Subcutaneous abdominal adipose tissue (tissue), 5 donors: ENCODE measurements at regions not wholly inside any gene's neighbourhood (a gene's known extent, or its start where the extent isn't known, plus 50 kb on each side); places are given as distances from the start of the nearest gene placed in this dataset.

Source experiments
- H3K27ac ChIP-seq: one replicate; pipeline ENCODE4 v1.7.0; 2013; ENCODE audit warnings: low read depth, mild to moderate bottlenecking, inconsistent platforms, low read length, moderate library complexity
- H3K27me3 ChIP-seq, 5 donors: one replicate each; pipeline ENCODE4 v1.7.0; 2013; ENCODE audit warnings: low read length in 5 of 5, inconsistent platforms in 1 of 5; ENCODE audit not compliant: control insufficient read depth in 5 of 5, insufficient read depth in 4 of 5
- H3K36me3 ChIP-seq, 5 donors: one replicate each; pipeline ENCODE4 v1.7.0; 2013; ENCODE audit warnings: low read length in 5 of 5; ENCODE audit not compliant: control insufficient read depth in 5 of 5, insufficient read depth in 5 of 5
- H3K4me1 ChIP-seq, 5 donors: one replicate each; pipeline ENCODE4 v1.7.0; 2013; ENCODE audit warnings: low read length in 5 of 5, mild to moderate bottlenecking in 3 of 5, moderate library complexity in 1 of 5; ENCODE audit not compliant: control insufficient read depth in 5 of 5, insufficient read depth in 5 of 5
- H3K4me3 ChIP-seq, 5 donors: one replicate each; pipeline ENCODE4 v1.7.0; 2013; ENCODE audit warnings: low read length in 5 of 5, low read depth in 1 of 5
- H3K9ac ChIP-seq, 5 donors: one replicate each; pipeline ENCODE4 v1.7.0; 2013; ENCODE audit warnings: low read length in 5 of 5, mild to moderate bottlenecking in 4 of 5, moderate library complexity in 3 of 5
- H3K9me3 ChIP-seq, 5 donors: one replicate each; pipeline ENCODE4 v1.7.0; 2013; ENCODE audit warnings: low read length in 5 of 5; ENCODE audit not compliant: control insufficient read depth in 5 of 5
- donor health status: healthy.
- donor health status: healthy.
- donor health status: healthy.
- donor health status: healthy.
- donor health status: healthy.

DNA sequence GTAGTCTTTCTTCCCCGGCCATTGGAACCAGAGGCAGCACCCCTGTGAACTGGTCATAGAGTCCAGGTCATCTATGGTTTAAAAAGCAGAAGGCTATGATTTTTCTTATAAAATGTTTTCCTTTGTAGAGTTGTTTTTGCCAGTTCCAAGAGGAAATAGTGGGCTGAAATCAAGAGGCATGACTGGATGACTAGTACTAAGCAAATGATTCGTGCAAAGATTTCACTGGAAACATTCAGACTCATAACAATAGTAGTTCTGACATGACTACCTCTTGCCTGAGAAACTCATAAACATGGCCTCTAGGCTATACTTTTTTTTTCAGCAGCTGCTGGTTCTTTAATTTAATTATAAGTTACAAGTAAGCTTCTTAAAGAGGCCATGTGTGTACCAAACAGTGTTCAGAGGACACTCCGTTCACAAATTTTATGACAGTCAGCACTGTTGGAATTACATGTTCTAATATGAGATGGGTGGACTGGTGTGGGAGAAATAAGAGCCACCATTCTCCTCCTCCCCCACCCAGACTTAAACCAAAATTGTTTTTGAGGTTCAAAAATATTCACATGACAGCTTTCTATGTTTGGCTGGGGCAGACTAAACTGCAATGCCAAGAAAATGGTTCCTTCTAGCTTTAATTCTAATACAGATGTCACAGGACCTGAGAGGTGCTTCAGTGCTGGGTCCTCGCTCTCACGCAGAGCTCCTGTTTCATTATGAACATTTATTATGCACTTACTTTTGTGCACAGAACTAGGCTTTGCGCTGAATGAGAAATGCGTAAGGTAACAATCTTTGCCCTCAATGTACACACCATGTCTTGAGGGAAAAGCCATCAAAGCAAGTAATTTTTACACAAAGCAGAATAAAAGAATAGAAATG is 147.5 kb downstream of the ZC3H11B start:
- Histone ChIP-seq H3K27me3 (no peaks in the 10 kb centered on the region), H3K4me3 (no peak overlapping the region), H3K9ac (no peak overlapping the region), H3K4me1 (peaks cover 7 to 47% (median 33%) of the 10 kb centered on the region in 5 donors), H3K36me3 (no peaks in the 10 kb centered on the region), H3K27ac (no peak overlapping the region), H3K9me3 (no peaks in the 10 kb centered on the region)

GRCh38 chr1:219463636-219464035 is 149.3 kb downstream of the ZC3H11B start:
- Histone ChIP-seq H3K4me1 (peaks cover 7 to 65% (median 49%) of the 10 kb centered on the region in 5 donors), H3K9ac (no peak overlapping the region), H3K9me3 (no peaks in the 10 kb centered on the region), H3K4me3 (no peak overlapping the region), H3K36me3 (no peaks in the 10 kb centered on the region), H3K27ac (peak overlapping the region; percentile 73), H3K27me3 (no peaks in the 10 kb centered on the region)

DNA sequence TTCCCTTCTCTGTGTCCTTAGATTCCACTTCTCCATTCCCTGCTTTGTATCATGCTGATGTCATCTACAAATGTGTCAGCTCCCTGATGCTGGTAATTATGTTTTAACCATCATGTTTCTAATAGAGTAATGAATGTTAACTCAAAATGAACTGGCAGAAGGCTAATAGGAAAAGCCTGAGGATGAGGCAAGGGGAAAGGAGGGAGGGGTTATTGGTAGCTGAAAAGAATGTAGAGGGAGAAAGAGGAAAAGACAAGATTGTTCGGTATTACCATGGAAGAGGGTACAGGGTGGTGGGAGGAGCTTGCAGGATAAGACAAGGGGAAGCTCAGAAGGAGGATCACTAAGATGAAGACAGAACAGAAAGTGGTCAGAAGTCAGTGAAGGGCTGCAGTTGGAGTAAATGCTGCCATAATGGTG is 150.9 kb downstream of the ZC3H11B start:
- Histone ChIP-seq H3K9me3 (no peaks in the 10 kb centered on the region), H3K27me3 (no peaks in the 10 kb centered on the region), H3K4me1 (peaks cover 7 to 63% (median 45%) of the 10 kb centered on the region in 5 donors), H3K9ac (no peak overlapping the region), H3K36me3 (no peaks in the 10 kb centered on the region), H3K4me3 (no peak overlapping the region), H3K27ac (peak overlapping the region; percentile 67)

DNA sequence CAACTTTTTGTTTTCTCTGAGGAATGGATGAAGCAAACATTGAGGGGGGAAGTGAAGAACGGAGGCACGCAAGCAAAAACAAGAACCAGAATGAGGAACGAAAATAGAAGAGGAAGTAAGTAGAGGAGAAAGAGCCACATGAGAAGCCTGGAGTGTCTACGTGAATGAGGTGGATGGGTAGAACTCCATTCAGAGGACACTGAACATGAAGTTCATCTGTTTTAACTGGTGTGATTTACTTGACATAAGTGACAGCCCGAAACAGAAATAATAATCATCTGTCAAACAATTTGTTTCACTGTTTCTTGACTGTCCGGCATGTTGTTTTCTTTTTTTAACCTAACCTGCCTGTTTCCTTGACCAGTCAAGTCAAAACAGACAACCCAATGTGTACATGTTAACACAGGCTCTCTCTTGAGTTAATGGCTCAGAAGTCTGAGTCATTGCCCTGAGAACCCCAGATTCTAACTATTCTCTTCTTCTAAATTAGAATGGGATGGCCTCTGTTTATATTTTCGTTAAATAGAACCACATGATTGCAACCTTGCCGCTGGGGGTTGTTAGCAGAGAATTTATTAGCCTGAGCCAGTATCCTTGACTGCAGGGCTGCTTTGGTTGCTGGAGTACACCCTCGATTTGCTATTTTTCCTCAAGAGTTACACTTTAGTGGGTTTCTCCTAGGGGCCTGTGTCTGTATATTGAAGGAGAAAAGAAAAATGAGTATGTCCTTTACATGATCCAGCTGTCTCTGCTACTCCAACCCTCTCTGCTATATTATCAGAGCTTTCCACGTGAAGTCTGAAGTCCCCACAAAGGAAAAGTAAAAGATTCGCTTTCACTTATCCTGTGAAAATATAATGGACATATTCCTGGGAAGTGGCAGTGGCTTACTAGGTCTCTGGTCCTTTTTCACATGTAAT is 151.7 kb downstream of the ZC3H11B start:
- H3K27ac ChIP-seq: peak overlapping the region; percentile 67

DNA sequence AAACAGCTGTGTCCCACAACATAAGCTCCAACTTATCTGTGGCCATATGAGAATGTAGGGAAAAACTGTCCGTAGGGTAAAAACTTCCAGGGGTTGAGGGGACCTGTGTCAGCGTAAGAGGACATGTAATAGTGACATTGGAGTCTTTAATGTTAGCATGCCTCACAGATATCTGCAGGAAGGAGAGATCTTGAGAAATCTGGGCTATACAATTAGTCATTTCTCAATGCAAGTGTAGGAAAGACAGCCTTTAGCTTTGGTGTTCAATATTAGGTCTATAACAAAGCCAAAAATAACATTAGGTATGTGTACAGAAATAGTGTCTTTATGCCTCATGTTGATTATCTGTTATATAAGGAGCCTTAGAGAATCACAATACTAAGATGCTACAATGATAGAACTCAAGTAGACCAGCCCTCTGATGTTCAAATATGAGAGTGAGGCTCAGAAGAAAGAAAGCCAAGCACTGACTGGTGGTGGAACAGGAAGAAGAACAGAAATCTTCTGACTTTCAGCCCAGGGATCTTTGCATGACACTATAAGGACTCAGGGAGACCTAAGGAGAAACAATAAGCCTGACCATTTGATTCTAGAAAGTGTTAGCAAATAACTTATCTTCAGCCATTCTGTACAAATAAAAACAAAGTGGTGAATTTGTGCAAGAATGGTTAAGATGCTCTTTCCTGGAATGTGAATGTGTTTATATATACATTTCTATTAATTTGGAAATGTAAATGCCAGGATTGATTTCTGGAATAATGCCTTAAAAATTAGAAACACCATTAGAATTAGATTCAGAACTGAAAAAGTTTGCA is 152.6 kb downstream of the ZC3H11B start:
- no peaks in the 10 kb centered on the region for H3K36me3 ChIP-seq
- peaks cover 7 to 61% (median 45%) of the 10 kb centered on the region in 5 donors for H3K4me1 ChIP-seq
- no peak overlapping the region for H3K4me3 ChIP-seq
- no peaks in the 10 kb centered on the region for H3K9me3 ChIP-seq
- H3K27ac ChIP-seq: peak overlapping the region; percentile 67
- H3K9ac ChIP-seq: no peak overlapping the region
- H3K27me3 ChIP-seq: no peaks in the 10 kb centered on the region

More for the DNA sequence above, 151.7 kb downstream of the ZC3H11B start:
- Histone ChIP-seq H3K9ac (no peak overlapping the region), H3K9me3 (no peaks in the 10 kb centered on the region), H3K27me3 (no peaks in the 10 kb centered on the region), H3K36me3 (no peaks in the 10 kb centered on the region), H3K4me3 (no peak overlapping the region), H3K4me1 (peaks cover 7 to 61% (median 45%) of the 10 kb centered on the region in 5 donors)

DNA sequence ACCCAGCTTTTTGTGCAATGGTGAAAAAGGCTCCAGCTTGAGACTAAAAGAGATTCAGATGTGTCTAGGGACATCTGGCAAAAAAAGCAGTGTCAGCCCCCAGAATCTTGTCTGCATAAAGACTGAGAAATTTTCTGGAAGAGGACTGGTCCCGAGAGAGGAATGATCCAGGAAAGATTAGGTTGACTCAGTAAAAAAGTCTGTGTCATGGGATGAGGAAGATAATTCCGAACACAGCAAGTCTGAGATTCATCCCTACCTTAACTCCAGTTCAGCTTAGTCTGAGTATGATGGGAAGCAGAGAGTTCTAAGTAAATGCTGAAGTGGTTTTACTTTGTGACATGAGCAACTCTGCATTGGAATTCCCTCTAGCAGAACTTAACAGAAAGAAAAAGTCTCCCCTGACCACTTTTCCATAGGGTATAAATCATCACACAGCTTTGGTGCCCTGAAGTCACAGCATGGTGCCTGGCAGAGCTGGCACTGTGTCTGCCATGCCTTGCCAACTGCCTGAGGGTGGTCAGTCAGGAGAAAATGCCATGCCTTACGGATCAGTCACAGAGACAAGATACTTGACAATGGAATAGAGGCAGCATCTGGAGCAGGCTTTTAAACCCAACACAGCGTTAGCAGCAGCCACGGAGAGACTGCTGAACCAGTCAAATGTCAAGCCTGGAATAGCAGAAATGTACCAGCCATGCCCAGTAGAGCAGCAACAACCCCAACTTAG is 153.4 kb downstream of the ZC3H11B start:
- Histone ChIP-seq H3K4me3 (peak overlapping the region in 2 of 5 donors; percentile 10 to 44), H3K9me3 (no peaks in the 10 kb centered on the region), H3K4me1 (peaks cover 7 to 61% (median 45%) of the 10 kb centered on the region in 5 donors), H3K27me3 (no peaks in the 10 kb centered on the region), H3K9ac (no peak overlapping the region), H3K36me3 (no peaks in the 10 kb centered on the region), H3K27ac (peak overlapping the region; percentile 35)

DNA sequence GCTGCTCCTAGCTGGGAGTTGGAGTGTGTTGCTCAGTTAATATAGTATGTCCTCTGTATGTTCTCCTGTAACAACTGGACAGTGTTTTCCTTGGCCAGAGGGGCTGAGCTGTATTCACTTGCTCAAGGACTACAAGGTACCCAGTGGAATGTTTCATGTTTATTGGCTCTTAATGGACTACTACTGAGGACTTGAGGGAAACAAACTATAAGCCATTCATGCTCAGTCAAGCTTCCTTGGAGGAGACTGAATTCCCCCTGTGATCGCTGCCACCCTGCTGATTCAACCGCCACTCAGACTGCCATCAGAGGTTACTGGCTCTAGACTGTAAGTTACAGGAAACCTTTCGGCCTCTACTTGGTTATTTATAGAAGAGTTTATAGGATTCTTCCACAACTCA is 166.6 kb downstream of the ZC3H11B start:
- H3K27me3 ChIP-seq: no peaks in the 10 kb centered on the region
- H3K4me3 ChIP-seq: no peak overlapping the region
- no peak overlapping the region for H3K9ac ChIP-seq
- no peaks in the 10 kb centered on the region for H3K36me3 ChIP-seq
- H3K4me1 ChIP-seq: peaks cover 0 to 9% (median 0%) of the 10 kb centered on the region in 5 donors
- H3K9me3 ChIP-seq: no peaks in the 10 kb centered on the region
- H3K27ac ChIP-seq: no peak overlapping the region

DNA sequence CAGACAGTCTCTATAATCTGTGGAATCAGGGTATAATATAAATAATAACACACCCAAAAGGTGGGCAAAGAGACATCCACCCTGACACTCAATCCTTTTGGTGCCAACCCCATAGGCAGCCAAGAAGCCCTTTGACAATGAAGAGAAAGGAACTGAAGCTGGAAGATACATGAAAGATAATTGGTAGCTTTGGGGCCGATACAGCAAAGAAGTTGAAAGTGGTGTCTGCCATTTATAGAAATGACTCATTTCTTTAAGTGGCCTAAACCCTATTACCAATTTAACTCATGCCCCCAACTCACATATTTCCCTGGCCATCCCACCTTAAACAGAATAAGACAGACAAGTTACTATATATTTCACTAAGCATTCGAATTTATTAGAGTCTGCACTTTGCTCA is 167.0 kb downstream of the ZC3H11B start:
- H3K4me3 ChIP-seq: no peak overlapping the region

DNA sequence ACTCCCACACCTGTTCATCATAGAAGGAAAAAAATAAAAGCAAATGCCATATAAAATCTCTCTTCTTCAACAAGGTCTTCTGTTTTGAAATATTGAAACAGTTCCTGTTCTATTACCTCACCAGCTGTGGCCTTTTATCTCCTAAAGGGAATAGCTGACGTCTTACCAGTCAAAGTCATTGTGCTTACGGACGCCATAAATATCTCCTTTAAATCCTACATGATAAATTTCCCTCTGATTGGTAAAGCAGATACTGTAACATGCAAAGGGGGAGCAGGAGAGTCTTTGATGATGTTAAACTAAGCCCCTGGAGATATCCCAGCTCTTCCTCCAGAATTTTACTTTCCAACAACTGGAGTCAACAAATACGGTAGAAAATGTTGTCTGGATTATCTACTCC is 168.4 kb downstream of the ZC3H11B start:
- Histone ChIP-seq H3K9me3 (no peaks in the 10 kb centered on the region), H3K4me3 (no peak overlapping the region), H3K36me3 (no peaks in the 10 kb centered on the region), H3K27me3 (no peaks in the 10 kb centered on the region), H3K27ac (no peak overlapping the region), H3K4me1 (peaks cover 0 to 6% (median 0%) of the 10 kb centered on the region in 5 donors), H3K9ac (no peak overlapping the region)

More for the DNA sequence above, 167.0 kb downstream of the ZC3H11B start:
- H3K9ac ChIP-seq: no peak overlapping the region
- H3K27me3 ChIP-seq: no peaks in the 10 kb centered on the region
- H3K27ac ChIP-seq: no peak overlapping the region
- H3K9me3 ChIP-seq: no peaks in the 10 kb centered on the region
- no peaks in the 10 kb centered on the region for H3K36me3 ChIP-seq
- peaks cover 0 to 9% (median 0%) of the 10 kb centered on the region in 5 donors for H3K4me1 ChIP-seq
